GM23338 (cell line): ENCODE measurements at regions not wholly inside any gene's neighbourhood (a gene's known extent, or its start where the extent isn't known, plus 50 kb on each side); places are given as distances from the start of the nearest gene placed in this dataset.

Experiments
- CREB1 ChIP-seq: fragments of 250-450 bp; sonication (Bioruptor Pico); IDR thresholded peaks from 2 replicates; pipeline ENCODE4 v1.5.0; 2020; ENCODE audit warnings: low read depth, mild to moderate bottlenecking, moderate library complexity
- EZH2 ChIP-seq: fragments of 200-600 bp; sonication (generic); IDR thresholded peaks from one replicate; pipeline ENCODE4 v1.8.0; 2017; ENCODE audit warnings: antibody characterized with exemption, mild to moderate bottlenecking, low read depth; ENCODE audit not compliant: unreplicated experiment
- POLR2AphosphoS5 ChIP-seq: IDR thresholded peaks from 2 replicates; pipeline ENCODE4 v1.6.1; 2016; ENCODE audit warnings: antibody characterized with exemption, low read depth
- TF ChIP-seq, protein P1 (sequence below), 2 experiments: fragments of 200-600 bp in 1 of 2; sonication (generic) in 1 of 2; conservative IDR thresholded peaks; 2 replicates each; pipeline versions ENCODE4 v1.5.1 to v1.6.1; 2016 to 2017; ENCODE audit warnings: antibody characterized with exemption in 2 of 2, low read depth in 2 of 2, mild to moderate bottlenecking in 2 of 2, moderate library complexity in 1 of 2

GRCh38 chr14:61894452-61895077, 132.3 kb downstream of the SNAPC1 start:
- TF ChIP-seq, protein P1, sequence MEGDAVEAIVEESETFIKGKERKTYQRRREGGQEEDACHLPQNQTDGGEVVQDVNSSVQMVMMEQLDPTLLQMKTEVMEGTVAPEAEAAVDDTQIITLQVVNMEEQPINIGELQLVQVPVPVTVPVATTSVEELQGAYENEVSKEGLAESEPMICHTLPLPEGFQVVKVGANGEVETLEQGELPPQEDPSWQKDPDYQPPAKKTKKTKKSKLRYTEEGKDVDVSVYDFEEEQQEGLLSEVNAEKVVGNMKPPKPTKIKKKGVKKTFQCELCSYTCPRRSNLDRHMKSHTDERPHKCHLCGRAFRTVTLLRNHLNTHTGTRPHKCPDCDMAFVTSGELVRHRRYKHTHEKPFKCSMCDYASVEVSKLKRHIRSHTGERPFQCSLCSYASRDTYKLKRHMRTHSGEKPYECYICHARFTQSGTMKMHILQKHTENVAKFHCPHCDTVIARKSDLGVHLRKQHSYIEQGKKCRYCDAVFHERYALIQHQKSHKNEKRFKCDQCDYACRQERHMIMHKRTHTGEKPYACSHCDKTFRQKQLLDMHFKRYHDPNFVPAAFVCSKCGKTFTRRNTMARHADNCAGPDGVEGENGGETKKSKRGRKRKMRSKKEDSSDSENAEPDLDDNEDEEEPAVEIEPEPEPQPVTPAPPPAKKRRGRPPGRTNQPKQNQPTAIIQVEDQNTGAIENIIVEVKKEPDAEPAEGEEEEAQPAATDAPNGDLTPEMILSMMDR (conservative IDR thresholded peaks at IDR 0.05; ENCODE audit: low read depth in 2 of 2) = peak; percentile 87 to 90
- TF ChIP-seq CREB1 (CRISPR knock-in tag) (no peak), POLR2AphosphoS5 (no peak), EZH2 (no peak)
